Caco-2 (cell line): ENCODE measurements at regions not wholly inside any gene's neighbourhood (a gene's known extent, or its start where the extent isn't known, plus 50 kb on each side); places are given as distances from the start of the nearest gene placed in this dataset.

ENCODE experiments used
- BruUV-seq: library from RNA; stranded (reverse); fragments of 400-500 nt; replicated peaks from 2 replicates; lab custom pipeline; 2021; lab: Mats Ljungman, UMichigan
- CTCF ChIA-PET: fragments of 300-600 bp; sonication (Branson Sonifier 250); formaldehyde crosslinking; loops from one replicate; lab custom pipeline; 2022; ENCODE audit warnings: antibody characterized with exemption; lab: Charles Lee
- POLR2A ChIA-PET: fragments of 300-600 bp; sonication (Branson Sonifier 250); formaldehyde crosslinking; loops from one replicate; lab custom pipeline; 2022; ENCODE audit warnings: antibody characterized with exemption; lab: Charles Lee
- DNase-seq, 2 experiments: peaks; one replicate each; pipeline versions ENCODE4 v3.0.0 to v3.0.0-alpha.2; 2020 to 2022
- H3K27me3 ChIP-seq: replicated peaks from 2 replicates; pipeline ENCODE4 v1.6.0; 2011; ENCODE audit warnings: low read length; ENCODE audit not compliant: control insufficient read depth, insufficient read depth
- H3K36me3 ChIP-seq: 2 replicates; pipeline ENCODE4 v1.5.1; 2011; ENCODE audit warnings: low read length; ENCODE audit not compliant: control insufficient read depth, insufficient read depth
- H3K4me1 ChIP-seq: fragments of 250-450 bp; sonication (Bioruptor Pico); 2 replicates; pipeline ENCODE4 v1.5.1; 2020; ENCODE audit warnings: mild to moderate bottlenecking
- H3K4me3 ChIP-seq: 2 replicates; pipeline ENCODE4 v1.5.1; 2011; ENCODE audit warnings: low read depth, mild to moderate bottlenecking, control low read depth, low read length
- H3K9me3 ChIP-seq: fragments of 250-450 bp; sonication (Bioruptor Pico); 2 replicates; pipeline ENCODE4 v1.5.1; 2020; ENCODE audit warnings: mild to moderate bottlenecking, moderate library complexity
- H3K27ac Mint-ChIP-seq: one replicate; pipeline ENCODE4 v1.8.0; 2022; ENCODE audit warnings: mixed read lengths; ENCODE audit not compliant: unreplicated experiment
- H3K27me3 Mint-ChIP-seq: one replicate; pipeline ENCODE4 v1.8.0; 2022; ENCODE audit warnings: mixed read lengths; ENCODE audit not compliant: insufficient read depth, unreplicated experiment
- H3K36me3 Mint-ChIP-seq: one replicate; pipeline ENCODE4 v1.8.0; 2022; ENCODE audit warnings: mild to moderate bottlenecking, mixed read lengths; ENCODE audit not compliant: insufficient read depth, unreplicated experiment
- H3K4me1 Mint-ChIP-seq: one replicate; pipeline ENCODE4 v1.8.0; 2022; ENCODE audit warnings: low read depth, mixed read lengths; ENCODE audit not compliant: unreplicated experiment
- H3K4me3 Mint-ChIP-seq: one replicate; pipeline ENCODE4 v1.8.0; 2022; ENCODE audit warnings: mild to moderate bottlenecking, moderate library complexity, mixed read lengths; ENCODE audit not compliant: unreplicated experiment
- H3K9me3 Mint-ChIP-seq: one replicate; pipeline ENCODE4 v1.8.0; 2022; ENCODE audit warnings: mixed read lengths; ENCODE audit not compliant: unreplicated experiment
- intact Hi-C: fragments of 100-400 bp; cut with micrococcal nuclease; formaldehyde crosslinking; loops from one replicate; pipeline ENCODE4 v1.10.0; 2022; ENCODE audit not compliant: unreplicated experiment
- TF ChIP-seq, protein P1 (sequence below), 2 experiments: fragments of 200-600 bp in 1 of 2; IDR thresholded peaks; 1 replicate in 1 of 2; 2 replicates in 1 of 2; pipeline versions ENCODE4 v1.5.1 to v1.8.0; 2011 to 2022; ENCODE audit warnings: antibody characterized with exemption in 1 of 2, control low read depth in 1 of 2, inconsistent platforms in 1 of 2, low read depth in 1 of 2, low read length in 1 of 2, mild to moderate bottlenecking in 1 of 2, moderate library complexity in 1 of 2; ENCODE audit not compliant: insufficient read depth in 1 of 2, severe bottlenecking in 1 of 2, unreplicated experiment in 1 of 2

GRCh38 chr10:3535001-3535400, 250.0 kb downstream of the KLF6 start:
- H3K4me3 ChIP-seq, result no peak overlapping the region
- no peaks in the 10 kb centered on the region for H3K9me3 ChIP-seq
- no peaks in the 10 kb centered on the region for H3K9me3 Mint-ChIP-seq
- no TSS peak for BruUV-seq
- CTCF ChIA-PET, result no interaction called here
- no peaks in the 10 kb centered on the region for H3K27me3 Mint-ChIP-seq
- POLR2A ChIA-PET, result no interaction called here
- H3K4me1 ChIP-seq, result peaks cover 21% of the 10 kb centered on the region
- H3K27ac Mint-ChIP-seq, result no peak overlapping the region
- intact Hi-C loops, result no loop called here
- no peaks in the 10 kb centered on the region for H3K27me3 ChIP-seq
- H3K4me1 Mint-ChIP-seq, result peaks cover 15% of the 10 kb centered on the region
- no peak for DNase-seq
- TF ChIP-seq, protein P1, sequence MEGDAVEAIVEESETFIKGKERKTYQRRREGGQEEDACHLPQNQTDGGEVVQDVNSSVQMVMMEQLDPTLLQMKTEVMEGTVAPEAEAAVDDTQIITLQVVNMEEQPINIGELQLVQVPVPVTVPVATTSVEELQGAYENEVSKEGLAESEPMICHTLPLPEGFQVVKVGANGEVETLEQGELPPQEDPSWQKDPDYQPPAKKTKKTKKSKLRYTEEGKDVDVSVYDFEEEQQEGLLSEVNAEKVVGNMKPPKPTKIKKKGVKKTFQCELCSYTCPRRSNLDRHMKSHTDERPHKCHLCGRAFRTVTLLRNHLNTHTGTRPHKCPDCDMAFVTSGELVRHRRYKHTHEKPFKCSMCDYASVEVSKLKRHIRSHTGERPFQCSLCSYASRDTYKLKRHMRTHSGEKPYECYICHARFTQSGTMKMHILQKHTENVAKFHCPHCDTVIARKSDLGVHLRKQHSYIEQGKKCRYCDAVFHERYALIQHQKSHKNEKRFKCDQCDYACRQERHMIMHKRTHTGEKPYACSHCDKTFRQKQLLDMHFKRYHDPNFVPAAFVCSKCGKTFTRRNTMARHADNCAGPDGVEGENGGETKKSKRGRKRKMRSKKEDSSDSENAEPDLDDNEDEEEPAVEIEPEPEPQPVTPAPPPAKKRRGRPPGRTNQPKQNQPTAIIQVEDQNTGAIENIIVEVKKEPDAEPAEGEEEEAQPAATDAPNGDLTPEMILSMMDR (IDR thresholded peaks at IDR 0.05; ENCODE audit: insufficient read depth in 1 of 2, low read depth in 1 of 2, low read length in 1 of 2, severe bottlenecking in 1 of 2, unreplicated experiment in 1 of 2), result no peak
- H3K4me3 Mint-ChIP-seq, result no peak overlapping the region
- no peaks in the 10 kb centered on the region for H3K36me3 ChIP-seq
- H3K36me3 Mint-ChIP-seq, result no peaks in the 10 kb centered on the region

DNA sequence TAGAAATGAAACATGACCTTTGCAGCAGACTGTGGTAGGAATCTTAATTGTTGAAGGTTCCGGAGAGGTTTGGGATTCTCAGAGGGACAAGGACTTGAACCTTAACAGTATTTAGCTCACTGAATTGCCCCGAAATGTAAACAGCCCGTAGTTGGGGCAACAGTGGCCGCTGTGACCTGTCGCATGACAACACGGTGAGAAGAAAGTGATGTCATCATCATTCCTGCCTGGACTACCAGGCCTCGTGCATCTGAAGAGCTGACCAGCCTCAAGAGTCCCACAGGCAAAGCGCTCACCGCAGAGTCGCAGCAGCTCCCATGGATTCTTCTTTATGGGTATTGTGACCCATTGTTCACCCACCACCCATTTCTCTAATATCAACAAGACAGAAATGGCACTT, 250.6 kb downstream of the KLF6 start:
- Mint-ChIP-seq H3K36me3 (no peaks in the 10 kb centered on the region), H3K9me3 (no peaks in the 10 kb centered on the region), H3K27ac (no peak overlapping the region), H3K4me1 (peaks cover 15% of the 10 kb centered on the region), H3K27me3 (no peaks in the 10 kb centered on the region), H3K4me3 (no peak overlapping the region)
- POLR2A ChIA-PET, result no interaction called here
- no TSS peak for BruUV-seq
- Histone ChIP-seq H3K27me3 (no peaks in the 10 kb centered on the region), H3K4me3 (no peak overlapping the region), H3K36me3 (no peaks in the 10 kb centered on the region), H3K9me3 (no peaks in the 10 kb centered on the region), H3K4me1 (peaks cover 21% of the 10 kb centered on the region)
- CTCF ChIA-PET, result no interaction called here
- DNase-seq, result no peak
- intact Hi-C loops, result no loop called here
- TF ChIP-seq, protein P1 (IDR thresholded peaks at IDR 0.05; ENCODE audit: insufficient read depth in 1 of 2, low read depth in 1 of 2, low read length in 1 of 2, severe bottlenecking in 1 of 2, unreplicated experiment in 1 of 2), result no peak

- intact Hi-C loops, result no loop called here
- DNase-seq, result no peak
- Histone ChIP-seq H3K9me3 (no peaks in the 10 kb centered on the region), H3K36me3 (no peaks in the 10 kb centered on the region), H3K4me1 (peaks cover 10% of the 10 kb centered on the region), H3K4me3 (no peak overlapping the region), H3K27me3 (no peaks in the 10 kb centered on the region)
- CTCF ChIA-PET, result no interaction called here
- POLR2A ChIA-PET, result no interaction called here
- no TSS peak for BruUV-seq
- H3K4me1 Mint-ChIP-seq, result peaks cover 5% of the 10 kb centered on the region
- H3K36me3 Mint-ChIP-seq, result no peaks in the 10 kb centered on the region
- no peaks in the 10 kb centered on the region for H3K9me3 Mint-ChIP-seq
- no peaks in the 10 kb centered on the region for H3K27me3 Mint-ChIP-seq
- TF ChIP-seq, protein P1 (IDR thresholded peaks at IDR 0.05; ENCODE audit: insufficient read depth in 1 of 2, low read depth in 1 of 2, low read length in 1 of 2, severe bottlenecking in 1 of 2, unreplicated experiment in 1 of 2), result no peak
- H3K4me3 Mint-ChIP-seq, result no peak overlapping the region
- H3K27ac Mint-ChIP-seq, result no peak overlapping the region
Measured at GRCh38 chr10:3533296-3533695, 251.7 kb downstream of the KLF6 start.
